Ovary (tissue), 7 donors: ENCODE measurements at regions not wholly inside any gene's neighbourhood (a gene's known extent, or its start where the extent isn't known, plus 50 kb on each side); places are given as distances from the start of the nearest gene placed in this dataset.
A peak's percentile ranks its signal among the peaks of the same experiment; 100 is the strongest.
"Not testable (repeated sequence)": the region's sequence is repeated elsewhere in the genome, so short reads cannot be mapped to it uniquely, and the experiment has no call there.

Experiments
- DNase-seq, 5 donors: peaks; one replicate each; pipeline ENCODE4 v3.0.0-alpha.2; 2019 to 2020
- H3K27ac ChIP-seq, 2 donors: fragments of 200-600 bp; one replicate each; pipeline versions ENCODE4 v1.5.1 to v1.8.0; 2019 to 2022
- H3K27me3 ChIP-seq: fragments of 200-600 bp; one replicate; pipeline ENCODE4 v1.8.0; 2022
- H3K36me3 ChIP-seq: fragments of 200-600 bp; sonication (generic); one replicate; pipeline ENCODE4 v1.5.1; 2019
- H3K4me1 ChIP-seq: one replicate; pipeline ENCODE4 v1.8.1; 2013; ENCODE audit warnings: mild to moderate bottlenecking, moderate library complexity; ENCODE audit not compliant: insufficient read depth
- H3K4me3 ChIP-seq: fragments of 200-600 bp; sonication (generic); one replicate; pipeline ENCODE4 v1.5.1; 2017
- H3K9me3 ChIP-seq, 2 donors: fragments of 200-600 bp in 1 of 2; sonication (generic) in 1 of 2; one replicate each; pipeline versions ENCODE4 v1.5.1 to v1.8.1; 2013 to 2019; ENCODE audit warnings: mild to moderate bottlenecking in 1 of 2, moderate library complexity in 1 of 2
- WGBS, 3 donors: extraction: QIAGEN DNeasy Blood & Tissue Kit in 1 of 3; methylation state at CpG; one replicate each; pipeline versions ENCODE4 v1.1.5 to v1.1.7; 2013 to 2017; 5-methylcytosine and 5-hydroxymethylcytosine counted together
- intact Hi-C, 4 donors: fragments of 100-400 bp; cut with DNase I; formaldehyde crosslinking; loops; one replicate each; pipeline versions ENCODE4 v1.11.0 to v1.15.1; 2022 to 2023
- donor health status: DM: no; HTN: no; CAD: no; lungs with moderate emphysema.
- donor health status: DM: no; HTN: no; CAD: no.
- donor health status: Bipolar disorder and iron deficiency.
- donor health status: DM: no; HTN: no; CAD: no.
- donor health status: DM: yes; HTN: yes; CAD: no.

DNA sequence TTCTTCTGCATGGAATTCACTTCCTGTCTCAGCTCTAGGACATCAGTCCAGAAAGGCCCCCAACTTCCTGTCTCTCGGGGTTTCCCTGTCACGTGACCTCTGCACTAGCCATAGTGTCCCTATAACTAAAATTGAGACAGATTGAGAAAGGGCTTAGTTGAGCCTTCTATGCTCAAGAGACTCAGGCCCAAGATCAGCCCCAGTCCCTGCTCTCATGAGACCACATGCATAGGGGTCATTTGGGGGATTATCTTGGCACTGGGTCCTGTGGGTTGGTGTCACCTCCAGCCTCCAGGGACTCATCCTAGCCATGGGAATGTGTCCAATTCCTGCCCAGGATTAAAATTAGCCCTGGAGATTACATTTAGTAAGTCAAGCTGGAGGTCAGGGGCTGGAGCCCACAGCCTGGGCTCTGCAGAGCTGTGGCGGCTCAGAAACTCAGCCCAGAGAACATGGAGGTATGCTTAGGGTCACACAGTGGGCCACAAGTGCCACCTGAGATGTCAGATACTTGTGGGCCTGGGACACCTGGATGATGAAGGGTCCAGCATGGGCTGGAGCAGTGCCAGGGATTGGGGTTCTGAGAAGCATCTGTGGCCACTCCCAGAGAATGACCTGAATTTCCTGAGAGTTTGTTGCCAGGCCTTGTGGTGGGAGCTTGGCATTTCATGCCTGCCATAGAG is 174.3 kb upstream of the TPTE start:
- H3K9me3 ChIP-seq, H3K27me3 ChIP-seq, H3K4me1 ChIP-seq, H3K27ac ChIP-seq, H3K4me3 ChIP-seq, intact Hi-C loops, H3K36me3 ChIP-seq: not testable (repeated sequence)
- WGBS, 3 donors, result 67 to 71% (median 70%) methylated on average over 3 of the region's 3 CpGs
- peak in 1 of 5 donors; percentile 39 for DNase-seq

DNA sequence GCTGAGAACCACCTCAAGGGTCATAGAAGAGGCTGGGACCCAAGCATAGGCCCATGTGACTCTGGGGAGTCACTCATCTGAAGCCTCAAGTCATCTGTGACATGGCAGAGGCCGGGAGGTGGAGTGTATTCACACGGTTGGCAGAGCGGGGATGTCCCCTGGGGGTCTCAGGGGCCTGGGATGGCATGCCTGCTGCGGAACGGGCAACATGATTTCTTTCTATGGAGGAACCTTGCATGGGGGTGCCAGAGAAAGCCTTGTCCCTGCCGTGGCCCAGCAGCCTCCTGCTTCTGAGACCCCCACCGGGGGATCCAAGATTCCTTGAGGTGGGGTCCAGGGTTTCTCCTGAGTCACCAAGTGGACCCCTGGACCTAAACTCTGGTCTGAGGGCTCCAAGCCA is 173.7 kb upstream of the TPTE start:
- H3K27me3 ChIP-seq, H3K27ac ChIP-seq, H3K4me3 ChIP-seq, intact Hi-C loops, H3K36me3 ChIP-seq, H3K4me1 ChIP-seq, H3K9me3 ChIP-seq: not testable (repeated sequence)
- WGBS, 3 donors, result 66 to 72% (median 72%) methylated on average over 7 of the region's 7 CpGs
- DNase-seq, result peak in 1 of 5 donors; percentile 40

DNA sequence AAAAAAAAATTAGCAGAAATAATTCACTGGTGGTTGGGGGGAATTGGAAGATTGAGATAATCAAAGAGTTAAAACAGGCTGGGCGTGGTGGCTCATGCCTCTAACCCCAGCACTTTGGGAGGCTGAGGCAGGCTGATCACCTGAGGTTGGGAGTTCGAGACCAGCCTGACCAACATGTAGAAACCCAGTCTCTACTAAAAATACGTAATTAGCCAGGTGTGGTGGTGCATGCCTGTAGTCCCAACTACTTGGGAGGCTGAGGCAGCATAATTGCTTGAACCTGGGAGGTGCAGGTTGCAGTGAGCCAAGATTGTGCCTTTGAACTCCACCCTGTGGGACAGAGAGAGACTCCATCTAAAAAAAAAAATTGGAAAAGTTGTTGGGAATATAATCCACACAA is 173.2 kb upstream of the TPTE start:
- DNase-seq, H3K36me3 ChIP-seq, H3K27ac ChIP-seq, H3K4me1 ChIP-seq, H3K4me3 ChIP-seq, H3K9me3 ChIP-seq, intact Hi-C loops, H3K27me3 ChIP-seq: not testable (repeated sequence)
- WGBS, 3 donors, result 30 to 37% (median 32%) methylated on average over 3 of the region's 3 CpGs

DNA sequence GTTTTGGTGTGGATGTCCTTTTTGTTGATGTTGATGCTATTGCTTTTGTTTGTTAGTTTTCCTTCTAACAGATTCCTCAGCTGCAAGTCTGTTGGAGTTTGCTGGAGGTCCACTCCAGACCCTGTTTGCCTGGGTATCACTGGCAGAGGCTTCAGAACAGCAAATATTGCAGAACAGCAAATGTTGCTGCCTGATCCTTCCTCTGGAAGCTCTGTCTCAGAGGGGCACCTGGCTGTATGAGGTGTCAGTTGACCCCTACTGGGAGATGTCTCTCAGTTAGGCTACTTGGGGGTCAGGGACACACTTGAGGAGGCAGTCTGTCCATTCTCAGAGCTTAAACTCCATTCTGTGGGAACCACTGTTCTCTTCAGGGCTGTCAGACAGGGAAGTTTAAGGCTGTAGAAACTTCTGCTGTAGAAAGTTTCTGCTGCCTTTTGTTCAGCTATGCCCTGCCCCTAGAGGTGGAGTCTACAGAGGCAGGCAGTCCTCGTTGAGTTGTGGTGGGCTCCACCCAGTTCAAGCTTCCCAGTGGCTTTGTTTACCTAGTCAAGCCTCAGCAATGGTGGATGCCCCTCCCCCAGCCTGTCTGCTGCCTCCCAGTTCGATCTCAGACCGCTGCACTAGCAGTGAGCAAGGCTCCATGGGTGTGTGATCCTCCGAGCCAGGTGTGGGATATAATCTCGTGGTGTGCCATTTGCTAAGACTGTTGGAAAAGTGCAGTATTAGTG is 166.4 kb upstream of the TPTE start:
- H3K9me3 ChIP-seq, H3K36me3 ChIP-seq, H3K27me3 ChIP-seq, H3K4me3 ChIP-seq, H3K4me1 ChIP-seq, H3K27ac ChIP-seq, intact Hi-C loops: not testable (repeated sequence)
- DNase-seq, result peak in 1 of 5 donors; percentile 34
- 28 to 33% (median 30%) methylated on average over 5 of the region's 5 CpGs for WGBS, 3 donors

DNA sequence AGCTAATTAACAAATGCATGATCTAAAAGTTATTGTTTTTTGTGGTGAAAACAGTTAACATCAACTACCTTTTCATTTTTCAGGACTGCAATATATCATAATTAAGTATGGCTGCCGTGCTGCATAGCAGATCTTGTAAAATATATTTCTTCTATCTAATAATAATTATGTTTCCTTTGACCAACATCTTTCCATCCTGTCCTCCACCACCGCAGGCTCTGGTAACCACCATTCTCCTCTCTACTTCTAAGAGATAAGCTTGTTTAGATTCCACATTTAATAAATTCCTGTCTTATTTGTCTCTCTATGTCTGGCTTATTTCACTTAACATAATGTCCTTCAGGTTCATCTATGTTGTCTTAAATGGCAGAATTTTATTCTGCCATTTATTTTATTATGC is 162.3 kb upstream of the TPTE start:
- H3K27me3 ChIP-seq, H3K36me3 ChIP-seq, intact Hi-C loops, DNase-seq, H3K27ac ChIP-seq, H3K4me3 ChIP-seq, H3K9me3 ChIP-seq, H3K4me1 ChIP-seq: not testable (repeated sequence)
- 61 to 75% (median 72%) methylated on average over 2 of the region's 2 CpGs for WGBS, 3 donors

DNA sequence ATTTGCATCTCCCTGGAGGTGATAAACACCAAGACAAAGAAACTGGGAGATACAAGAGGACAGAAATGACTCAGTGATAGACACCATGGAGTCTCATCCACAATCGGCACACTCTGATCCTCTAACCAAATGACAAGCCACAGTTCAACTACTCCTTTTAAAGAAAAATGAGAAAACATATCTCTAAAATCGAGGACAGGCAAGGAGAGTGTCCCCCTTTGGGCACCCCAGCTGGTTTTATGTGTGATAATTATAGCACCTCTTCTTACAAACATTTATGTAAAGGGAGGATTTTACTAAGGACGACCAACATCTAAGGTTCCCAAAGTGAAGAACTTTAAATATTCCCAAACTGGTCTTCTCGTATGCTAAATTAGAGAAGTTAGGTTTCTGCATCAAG is 161.5 kb upstream of the TPTE start:
- H3K4me3 ChIP-seq, DNase-seq, H3K27me3 ChIP-seq, H3K9me3 ChIP-seq, H3K4me1 ChIP-seq, H3K27ac ChIP-seq, H3K36me3 ChIP-seq, intact Hi-C loops: not testable (repeated sequence)
- WGBS, 3 donors, result 49 to 54% (median 50%) methylated on average over 4 of the region's 4 CpGs

DNA sequence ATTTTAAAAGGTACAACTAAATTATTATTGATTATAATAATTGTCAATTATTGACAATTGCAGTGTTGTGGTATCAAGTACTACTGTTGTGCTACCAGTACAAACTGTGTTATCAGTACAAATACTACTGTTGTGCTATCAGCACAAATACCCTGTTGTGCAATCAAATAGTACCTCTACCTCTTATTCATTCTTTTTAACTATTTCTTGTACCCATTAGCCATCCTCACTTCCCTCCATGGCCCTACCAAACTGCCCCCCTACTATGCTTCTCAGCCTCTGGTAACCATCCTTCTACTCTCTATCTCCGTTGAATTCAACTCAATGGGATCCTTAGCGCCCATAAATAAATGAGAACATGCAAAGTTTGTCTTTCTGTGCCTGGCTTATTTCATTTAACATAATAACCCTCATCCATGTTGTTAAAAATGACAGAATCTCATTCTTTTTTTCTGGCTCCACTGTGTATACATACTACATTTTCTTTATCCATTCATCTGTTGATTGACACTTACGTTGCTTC is 160.1 kb upstream of the TPTE start:
- DNase-seq, H3K4me1 ChIP-seq, H3K4me3 ChIP-seq, H3K36me3 ChIP-seq, intact Hi-C loops, H3K27ac ChIP-seq, H3K27me3 ChIP-seq, H3K9me3 ChIP-seq: not testable (repeated sequence)
- WGBS, 3 donors, result 22 to 53% (median 27%) methylated on average over 2 to 3 of the region's 3 CpGs

DNA sequence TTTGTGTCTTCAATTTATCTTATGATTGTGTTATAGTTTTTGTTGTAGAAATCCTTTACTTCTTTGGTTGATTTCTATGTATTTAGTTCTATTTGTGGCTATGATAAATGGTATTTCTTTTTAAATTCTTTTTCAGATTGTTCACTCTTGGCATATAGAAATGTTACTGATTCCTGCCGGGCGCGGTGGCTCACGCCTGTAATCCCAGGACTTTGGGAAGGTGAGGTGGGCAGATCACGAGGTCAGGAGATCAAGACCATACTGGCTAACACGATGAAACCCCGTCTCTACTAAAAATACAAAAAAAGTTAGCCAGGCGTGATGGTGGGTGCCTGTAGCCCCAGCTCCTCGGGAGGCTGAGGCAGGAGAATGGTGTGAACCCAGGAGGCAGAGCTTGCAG is 158.6 kb upstream of the TPTE start:
- H3K27ac ChIP-seq, H3K4me1 ChIP-seq, DNase-seq, intact Hi-C loops, H3K36me3 ChIP-seq, H3K9me3 ChIP-seq, H3K27me3 ChIP-seq, H3K4me3 ChIP-seq: not testable (repeated sequence)
- WGBS, 3 donors, result 54 to 61% (median 60%) methylated on average over 9 of the region's 9 CpGs

DNA sequence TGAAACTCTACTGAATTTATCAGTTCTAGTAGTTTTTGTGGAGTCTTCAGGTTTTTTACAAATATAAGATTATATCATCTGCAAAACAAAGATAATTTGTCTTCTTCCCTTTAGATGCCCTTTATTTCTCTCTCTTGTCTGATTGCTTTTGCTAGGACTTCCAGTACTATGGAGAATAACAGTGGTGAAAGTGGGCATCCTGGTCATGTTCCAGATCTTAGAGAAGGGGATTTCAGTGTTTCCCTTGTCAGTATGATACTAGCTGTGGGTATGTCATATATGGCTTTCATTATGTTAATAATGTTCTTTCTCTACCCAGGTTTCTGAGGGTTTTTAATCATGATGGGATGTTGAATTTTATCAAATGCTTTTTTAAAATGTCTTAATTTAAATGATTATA is 158.1 kb upstream of the TPTE start:
- H3K27ac ChIP-seq, intact Hi-C loops, H3K9me3 ChIP-seq, H3K36me3 ChIP-seq, H3K4me1 ChIP-seq, H3K4me3 ChIP-seq, H3K27me3 ChIP-seq, DNase-seq: not testable (repeated sequence)

DNA sequence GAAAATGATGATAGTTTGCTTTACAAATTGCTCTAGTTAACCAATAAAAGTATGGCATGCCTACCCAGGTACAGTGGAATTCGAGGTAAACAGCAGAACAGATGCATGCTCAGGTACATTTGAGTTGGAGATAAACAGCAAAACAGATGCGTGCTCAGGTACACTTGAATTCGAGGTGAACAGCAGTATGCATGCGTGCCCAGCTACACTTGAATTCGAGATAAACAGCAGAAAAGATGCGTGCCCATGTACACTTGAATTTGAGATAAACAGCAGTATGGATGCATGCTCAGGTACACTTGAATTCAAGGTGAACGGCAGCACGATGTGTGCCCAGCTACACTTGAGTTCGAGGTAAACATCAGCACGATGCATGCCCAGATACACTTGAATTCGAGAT is 155.2 kb upstream of the TPTE start:
- H3K27ac ChIP-seq, H3K4me1 ChIP-seq, H3K9me3 ChIP-seq, DNase-seq, H3K36me3 ChIP-seq, intact Hi-C loops, H3K4me3 ChIP-seq, H3K27me3 ChIP-seq: not testable (repeated sequence)
- 35 to 60% (median 47%) methylated on average over 5 to 8 of the region's 11 CpGs for WGBS, 3 donors

DNA sequence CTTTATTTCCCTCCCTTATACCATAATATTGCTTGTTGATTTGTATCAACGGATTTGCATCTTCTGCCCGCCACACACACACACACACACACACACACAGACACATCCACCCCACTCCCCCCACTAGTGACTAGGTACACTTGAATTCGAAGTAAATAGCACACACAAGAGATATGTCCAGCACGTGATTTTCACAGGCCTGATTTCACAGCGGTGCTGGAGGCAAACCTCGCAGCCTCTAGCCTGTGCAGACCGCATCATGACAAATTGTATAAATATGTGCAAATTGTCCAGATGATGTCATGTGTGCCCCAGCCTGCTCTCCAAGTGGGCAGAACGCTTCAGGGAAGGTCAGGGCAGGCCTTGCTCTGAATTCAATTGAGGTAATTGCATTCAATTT is 153.8 kb upstream of the TPTE start:
- H3K4me1 ChIP-seq, H3K4me3 ChIP-seq, H3K36me3 ChIP-seq, H3K9me3 ChIP-seq, intact Hi-C loops, H3K27me3 ChIP-seq, DNase-seq, H3K27ac ChIP-seq: not testable (repeated sequence)
- 51 to 62% (median 55%) methylated on average over 7 of the region's 8 CpGs for WGBS, 3 donors

DNA sequence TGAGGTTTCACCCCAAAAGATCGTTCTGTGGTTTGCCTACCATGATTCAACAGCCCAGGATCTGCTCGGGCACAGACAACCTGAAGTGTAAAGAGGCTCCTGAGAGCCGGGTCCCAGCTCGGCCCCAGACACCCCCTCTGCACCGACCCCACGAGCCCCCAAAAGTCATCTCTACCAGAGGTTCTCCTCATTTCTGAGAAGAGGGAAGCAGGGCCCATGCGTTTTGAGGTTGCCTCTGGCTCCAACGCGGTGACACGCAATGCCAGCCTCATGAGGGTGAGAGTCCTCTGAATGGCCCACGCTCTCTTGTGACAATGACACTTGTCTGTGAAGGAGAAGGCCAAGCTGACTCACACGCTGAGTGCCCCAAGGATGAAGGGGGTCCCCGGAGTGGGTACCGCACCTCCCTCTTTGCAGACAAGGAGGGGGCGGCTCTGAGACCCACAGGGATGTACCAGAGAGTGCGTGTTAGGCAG is 153.0 kb upstream of the TPTE start:
- intact Hi-C loops, H3K27me3 ChIP-seq, H3K36me3 ChIP-seq, H3K27ac ChIP-seq, H3K4me1 ChIP-seq, H3K4me3 ChIP-seq, H3K9me3 ChIP-seq: not testable (repeated sequence)
- DNase-seq, result peak in 1 of 5 donors; percentile 48
- 63 to 72% (median 65%) methylated on average over 15 to 16 of the region's 16 CpGs for WGBS, 3 donors
